GM23338 (cell line): ENCODE measurements at regions not wholly inside any gene's neighbourhood (a gene's known extent, or its start where the extent isn't known, plus 50 kb on each side); places are given as distances from the start of the nearest gene placed in this dataset.

Experiments used
- ATAC-seq: fragments of 200-7000 bp; cut with Tn5 transposase; 3 replicates; pipeline ENCODE4 v1.9.1; 2020
- DNase-seq: peaks from one replicate; pipeline ENCODE4 v3.0.0-alpha.2; 2015; ENCODE audit warnings: low spot score
- H2AFZ ChIP-seq: fragments of 200-600 bp; sonication (generic); 2 replicates; pipeline ENCODE4 v1.8.0; 2016; ENCODE audit warnings: antibody characterized with exemption, mild to moderate bottlenecking, moderate library complexity
- H3F3A ChIP-seq: fragments of 200-600 bp; sonication (generic); replicated peaks from 2 replicates; pipeline ENCODE4 v1.8.0; 2017; ENCODE audit warnings: antibody characterized with exemption, mixed run types, low read depth
- H3K27ac ChIP-seq: fragments of 200-600 bp; sonication (generic); 2 replicates; pipeline ENCODE4 v1.6.1; 2016; ENCODE audit warnings: low read depth
- H3K27me3 ChIP-seq: fragments of 200-600 bp; sonication (generic); 2 replicates; pipeline ENCODE4 v1.8.0; 2016; ENCODE audit warnings: mild to moderate bottlenecking, mixed run types, moderate library complexity; ENCODE audit not compliant: insufficient read depth
- H3K36me3 ChIP-seq: fragments of 200-600 bp; sonication (generic); 2 replicates; pipeline ENCODE4 v1.8.0; 2016; ENCODE audit warnings: mild to moderate bottlenecking; ENCODE audit not compliant: insufficient read depth
- H3K4me1 ChIP-seq: fragments of 200-600 bp; sonication (generic); 2 replicates; pipeline ENCODE4 v1.8.0; 2016; ENCODE audit warnings: mild to moderate bottlenecking, moderate library complexity; ENCODE audit not compliant: insufficient read depth
- H3K4me2 ChIP-seq: fragments of 200-600 bp; sonication (generic); 2 replicates; pipeline ENCODE4 v1.7.1; 2017; ENCODE audit warnings: mixed run types
- H3K4me3 ChIP-seq: fragments of 200-600 bp; sonication (generic); 2 replicates; pipeline ENCODE4 v1.6.1; 2016; ENCODE audit warnings: mixed run types
- H3K79me2 ChIP-seq: fragments of 200-600 bp; sonication (generic); replicated peaks from 2 replicates; pipeline ENCODE4 v1.8.0; 2017; ENCODE audit warnings: mild to moderate bottlenecking; ENCODE audit not compliant: insufficient read depth
- H3K9me2 ChIP-seq: fragments of 200-600 bp; sonication (generic); 2 replicates; pipeline ENCODE4 v1.8.0; 2017; ENCODE audit not compliant: insufficient read depth
- H4K20me1 ChIP-seq: fragments of 200-600 bp; sonication (generic); replicated peaks from 2 replicates; pipeline ENCODE4 v1.8.0; 2017; ENCODE audit warnings: mild to moderate bottlenecking; ENCODE audit not compliant: insufficient read depth
- H3K27ac Mint-ChIP-seq: 2 replicates; pipeline ENCODE4 v1.8.0; 2020; ENCODE audit warnings: inconsistent platforms, mild to moderate bottlenecking, moderate library complexity, mixed read lengths
- H3K27me3 Mint-ChIP-seq: 3 replicates; pipeline ENCODE4 v1.8.0; 2022; ENCODE audit warnings: low read depth, mild to moderate bottlenecking, moderate library complexity, mixed read lengths, inconsistent platforms; ENCODE audit not compliant: insufficient read depth, poor library complexity
- H3K36me3 Mint-ChIP-seq: 3 replicates; pipeline ENCODE4 v1.8.0; 2021; ENCODE audit warnings: low read depth, mild to moderate bottlenecking, inconsistent platforms, moderate library complexity, mixed read lengths
- H3K4me1 Mint-ChIP-seq: 3 replicates; pipeline ENCODE4 v1.8.0; 2020; ENCODE audit warnings: mild to moderate bottlenecking, inconsistent platforms, mixed read lengths
- H3K4me3 Mint-ChIP-seq: 3 replicates; pipeline ENCODE4 v1.8.0; 2021; ENCODE audit warnings: moderate library complexity, mild to moderate bottlenecking, inconsistent platforms, mixed read lengths
- H3K9me3 Mint-ChIP-seq: 3 replicates; pipeline ENCODE4 v1.8.0; 2020; ENCODE audit warnings: moderate library complexity, mild to moderate bottlenecking, inconsistent platforms, mixed read lengths
- CREB1 ChIP-seq: fragments of 250-450 bp; sonication (Bioruptor Pico); IDR thresholded peaks from 2 replicates; pipeline ENCODE4 v1.5.0; 2020; ENCODE audit warnings: low read depth, mild to moderate bottlenecking, moderate library complexity
- EZH2 ChIP-seq: fragments of 200-600 bp; sonication (generic); IDR thresholded peaks from one replicate; pipeline ENCODE4 v1.8.0; 2017; ENCODE audit warnings: antibody characterized with exemption, mild to moderate bottlenecking, low read depth; ENCODE audit not compliant: unreplicated experiment
- EZH2phosphoT487 ChIP-seq: fragments of 200-600 bp; sonication (generic); IDR thresholded peaks from one replicate; pipeline ENCODE4 v1.8.1; 2018; ENCODE audit warnings: antibody characterized with exemption; ENCODE audit not compliant: unreplicated experiment
- JUNB ChIP-seq: IDR thresholded peaks from one replicate; pipeline ENCODE4 v1.6.1; 2016; ENCODE audit warnings: antibody characterized with exemption; ENCODE audit not compliant: unreplicated experiment
- NANOG ChIP-seq: IDR thresholded peaks from 2 replicates; pipeline ENCODE4 v1.6.1; 2016; ENCODE audit warnings: antibody characterized with exemption, borderline replicate concordance
- POLR2AphosphoS5 ChIP-seq: IDR thresholded peaks from 2 replicates; pipeline ENCODE4 v1.6.1; 2016; ENCODE audit warnings: antibody characterized with exemption, low read depth
- STAT1 ChIP-seq: IDR thresholded peaks from one replicate; pipeline ENCODE4 v1.6.1; 2016; ENCODE audit warnings: antibody characterized with exemption; ENCODE audit not compliant: unreplicated experiment
- ZNF114 ChIP-seq: fragments of 250-450 bp; sonication (Bioruptor Pico); IDR thresholded peaks from 2 replicates; pipeline ENCODE4 v1.5.0; 2020; ENCODE audit warnings: mild to moderate bottlenecking, moderate library complexity
- ZNF331 ChIP-seq: fragments of 250-450 bp; sonication (Bioruptor Pico); IDR thresholded peaks from 2 replicates; pipeline ENCODE4 v1.5.0; 2020; ENCODE audit warnings: low read depth, mild to moderate bottlenecking, moderate library complexity
- TF ChIP-seq, protein P1 (sequence below): IDR thresholded peaks from one replicate; pipeline ENCODE4 v1.6.1; 2018; ENCODE audit warnings: antibody characterized with exemption; ENCODE audit not compliant: unreplicated experiment
- TF ChIP-seq, protein P2 (sequence below): fragments of 250-450 bp; sonication (Bioruptor Pico); IDR thresholded peaks from 2 replicates; pipeline ENCODE4 v1.5.0; 2020; ENCODE audit warnings: mild to moderate bottlenecking, moderate library complexity
- TF ChIP-seq, protein P3 (sequence below), 2 experiments: fragments of 200-600 bp in 1 of 2; sonication (generic) in 1 of 2; conservative IDR thresholded peaks; 2 replicates each; pipeline versions ENCODE4 v1.5.1 to v1.6.1; 2016 to 2017; ENCODE audit warnings: antibody characterized with exemption in 2 of 2, low read depth in 2 of 2, mild to moderate bottlenecking in 2 of 2, moderate library complexity in 1 of 2
- TF ChIP-seq, protein P4 (sequence below): IDR thresholded peaks from 2 replicates; pipeline ENCODE4 v1.6.1; 2016; ENCODE audit warnings: antibody characterized with exemption

DNA sequence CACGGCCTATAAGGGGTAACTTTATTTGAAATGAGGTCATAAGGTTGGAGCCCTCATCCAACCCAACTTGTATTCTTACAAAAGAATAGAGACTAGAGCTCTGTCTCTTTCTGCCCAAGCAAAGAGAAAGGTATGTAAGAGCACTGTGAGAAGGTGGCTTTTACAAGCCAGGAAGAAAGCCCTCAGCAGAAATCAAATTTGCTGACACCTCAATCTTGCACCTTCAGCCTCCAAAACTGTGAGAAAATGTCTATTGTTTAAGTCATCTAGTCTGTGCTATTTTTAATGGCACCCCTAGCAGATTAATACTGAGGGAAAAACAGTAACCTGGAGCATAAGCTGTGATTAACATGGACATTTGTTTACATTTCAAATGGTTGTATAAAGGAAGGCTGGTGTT is 860.7 kb downstream of the PCDH7 start:
- H4K20me1 ChIP-seq: no peaks in the 10 kb centered on the region
- no peak overlapping the region for H3K27ac Mint-ChIP-seq
- H2AFZ ChIP-seq: no peak overlapping the region; the same call in 1 of the 2 replicates
- H3K4me1 Mint-ChIP-seq: peaks cover 9% of the 10 kb centered on the region
- H3K27me3 ChIP-seq: no peaks in the 10 kb centered on the region
- H3K9me3 Mint-ChIP-seq: no peaks in the 10 kb centered on the region
- TF ChIP-seq POLR2AphosphoS5: no peak
- TF ChIP-seq, protein P1, sequence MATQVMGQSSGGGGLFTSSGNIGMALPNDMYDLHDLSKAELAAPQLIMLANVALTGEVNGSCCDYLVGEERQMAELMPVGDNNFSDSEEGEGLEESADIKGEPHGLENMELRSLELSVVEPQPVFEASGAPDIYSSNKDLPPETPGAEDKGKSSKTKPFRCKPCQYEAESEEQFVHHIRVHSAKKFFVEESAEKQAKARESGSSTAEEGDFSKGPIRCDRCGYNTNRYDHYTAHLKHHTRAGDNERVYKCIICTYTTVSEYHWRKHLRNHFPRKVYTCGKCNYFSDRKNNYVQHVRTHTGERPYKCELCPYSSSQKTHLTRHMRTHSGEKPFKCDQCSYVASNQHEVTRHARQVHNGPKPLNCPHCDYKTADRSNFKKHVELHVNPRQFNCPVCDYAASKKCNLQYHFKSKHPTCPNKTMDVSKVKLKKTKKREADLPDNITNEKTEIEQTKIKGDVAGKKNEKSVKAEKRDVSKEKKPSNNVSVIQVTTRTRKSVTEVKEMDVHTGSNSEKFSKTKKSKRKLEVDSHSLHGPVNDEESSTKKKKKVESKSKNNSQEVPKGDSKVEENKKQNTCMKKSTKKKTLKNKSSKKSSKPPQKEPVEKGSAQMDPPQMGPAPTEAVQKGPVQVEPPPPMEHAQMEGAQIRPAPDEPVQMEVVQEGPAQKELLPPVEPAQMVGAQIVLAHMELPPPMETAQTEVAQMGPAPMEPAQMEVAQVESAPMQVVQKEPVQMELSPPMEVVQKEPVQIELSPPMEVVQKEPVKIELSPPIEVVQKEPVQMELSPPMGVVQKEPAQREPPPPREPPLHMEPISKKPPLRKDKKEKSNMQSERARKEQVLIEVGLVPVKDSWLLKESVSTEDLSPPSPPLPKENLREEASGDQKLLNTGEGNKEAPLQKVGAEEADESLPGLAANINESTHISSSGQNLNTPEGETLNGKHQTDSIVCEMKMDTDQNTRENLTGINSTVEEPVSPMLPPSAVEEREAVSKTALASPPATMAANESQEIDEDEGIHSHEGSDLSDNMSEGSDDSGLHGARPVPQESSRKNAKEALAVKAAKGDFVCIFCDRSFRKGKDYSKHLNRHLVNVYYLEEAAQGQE: no peak
- no peak for TF ChIP-seq STAT1
- TF ChIP-seq JUNB: no peak
- no peak for TF ChIP-seq CREB1 (CRISPR knock-in tag)
- no peak for TF ChIP-seq EZH2
- TF ChIP-seq EZH2phosphoT487: no peak
- TF ChIP-seq, protein P2, sequence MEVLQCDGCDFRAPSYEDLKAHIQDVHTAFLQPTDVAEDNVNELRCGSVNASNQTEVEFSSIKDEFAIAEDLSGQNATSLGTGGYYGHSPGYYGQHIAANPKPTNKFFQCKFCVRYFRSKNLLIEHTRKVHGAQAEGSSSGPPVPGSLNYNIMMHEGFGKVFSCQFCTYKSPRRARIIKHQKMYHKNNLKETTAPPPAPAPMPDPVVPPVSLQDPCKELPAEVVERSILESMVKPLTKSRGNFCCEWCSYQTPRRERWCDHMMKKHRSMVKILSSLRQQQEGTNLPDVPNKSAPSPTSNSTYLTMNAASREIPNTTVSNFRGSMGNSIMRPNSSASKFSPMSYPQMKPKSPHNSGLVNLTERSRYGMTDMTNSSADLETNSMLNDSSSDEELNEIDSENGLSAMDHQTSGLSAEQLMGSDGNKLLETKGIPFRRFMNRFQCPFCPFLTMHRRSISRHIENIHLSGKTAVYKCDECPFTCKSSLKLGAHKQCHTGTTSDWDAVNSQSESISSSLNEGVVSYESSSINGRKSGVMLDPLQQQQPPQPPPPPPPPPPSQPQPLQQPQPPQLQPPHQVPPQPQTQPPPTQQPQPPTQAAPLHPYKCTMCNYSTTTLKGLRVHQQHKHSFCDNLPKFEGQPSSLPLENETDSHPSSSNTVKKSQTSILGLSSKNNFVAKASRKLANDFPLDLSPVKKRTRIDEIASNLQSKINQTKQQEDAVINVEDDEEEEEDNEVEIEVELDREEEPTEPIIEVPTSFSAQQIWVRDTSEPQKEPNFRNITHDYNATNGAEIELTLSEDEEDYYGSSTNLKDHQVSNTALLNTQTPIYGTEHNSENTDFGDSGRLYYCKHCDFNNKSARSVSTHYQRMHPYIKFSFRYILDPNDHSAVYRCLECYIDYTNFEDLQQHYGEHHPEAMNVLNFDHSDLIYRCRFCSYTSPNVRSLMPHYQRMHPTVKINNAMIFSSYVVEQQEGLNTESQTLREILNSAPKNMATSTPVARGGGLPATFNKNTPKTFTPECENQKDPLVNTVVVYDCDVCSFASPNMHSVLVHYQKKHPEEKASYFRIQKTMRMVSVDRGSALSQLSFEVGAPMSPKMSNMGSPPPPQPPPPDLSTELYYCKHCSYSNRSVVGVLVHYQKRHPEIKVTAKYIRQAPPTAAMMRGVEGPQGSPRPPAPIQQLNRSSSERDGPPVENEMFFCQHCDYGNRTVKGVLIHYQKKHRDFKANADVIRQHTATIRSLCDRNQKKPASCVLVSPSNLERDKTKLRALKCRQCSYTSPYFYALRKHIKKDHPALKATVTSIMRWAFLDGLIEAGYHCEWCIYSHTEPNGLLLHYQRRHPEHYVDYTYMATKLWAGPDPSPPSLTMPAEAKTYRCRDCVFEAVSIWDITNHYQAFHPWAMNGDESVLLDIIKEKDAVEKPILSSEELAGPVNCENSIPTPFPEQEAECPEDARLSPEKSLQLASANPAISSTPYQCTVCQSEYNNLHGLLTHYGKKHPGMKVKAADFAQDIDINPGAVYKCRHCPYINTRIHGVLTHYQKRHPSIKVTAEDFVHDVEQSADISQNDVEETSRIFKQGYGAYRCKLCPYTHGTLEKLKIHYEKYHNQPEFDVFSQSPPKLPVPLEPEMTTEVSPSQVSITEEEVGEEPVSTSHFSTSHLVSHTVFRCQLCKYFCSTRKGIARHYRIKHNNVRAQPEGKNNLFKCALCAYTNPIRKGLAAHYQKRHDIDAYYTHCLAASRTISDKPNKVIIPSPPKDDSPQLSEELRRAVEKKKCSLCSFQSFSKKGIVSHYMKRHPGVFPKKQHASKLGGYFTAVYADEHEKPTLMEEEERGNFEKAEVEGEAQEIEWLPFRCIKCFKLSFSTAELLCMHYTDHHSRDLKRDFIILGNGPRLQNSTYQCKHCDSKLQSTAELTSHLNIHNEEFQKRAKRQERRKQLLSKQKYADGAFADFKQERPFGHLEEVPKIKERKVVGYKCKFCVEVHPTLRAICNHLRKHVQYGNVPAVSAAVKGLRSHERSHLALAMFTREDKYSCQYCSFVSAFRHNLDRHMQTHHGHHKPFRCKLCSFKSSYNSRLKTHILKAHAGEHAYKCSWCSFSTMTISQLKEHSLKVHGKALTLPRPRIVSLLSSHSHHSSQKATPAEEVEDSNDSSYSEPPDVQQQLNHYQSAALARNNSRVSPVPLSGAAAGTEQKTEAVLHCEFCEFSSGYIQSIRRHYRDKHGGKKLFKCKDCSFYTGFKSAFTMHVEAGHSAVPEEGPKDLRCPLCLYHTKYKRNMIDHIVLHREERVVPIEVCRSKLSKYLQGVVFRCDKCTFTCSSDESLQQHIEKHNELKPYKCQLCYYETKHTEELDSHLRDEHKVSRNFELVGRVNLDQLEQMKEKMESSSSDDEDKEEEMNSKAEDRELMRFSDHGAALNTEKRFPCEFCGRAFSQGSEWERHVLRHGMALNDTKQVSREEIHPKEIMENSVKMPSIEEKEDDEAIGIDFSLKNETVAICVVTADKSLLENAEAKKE: no peak
- no peak for TF ChIP-seq ZNF114 (CRISPR knock-in tag)
- TF ChIP-seq, protein P3, sequence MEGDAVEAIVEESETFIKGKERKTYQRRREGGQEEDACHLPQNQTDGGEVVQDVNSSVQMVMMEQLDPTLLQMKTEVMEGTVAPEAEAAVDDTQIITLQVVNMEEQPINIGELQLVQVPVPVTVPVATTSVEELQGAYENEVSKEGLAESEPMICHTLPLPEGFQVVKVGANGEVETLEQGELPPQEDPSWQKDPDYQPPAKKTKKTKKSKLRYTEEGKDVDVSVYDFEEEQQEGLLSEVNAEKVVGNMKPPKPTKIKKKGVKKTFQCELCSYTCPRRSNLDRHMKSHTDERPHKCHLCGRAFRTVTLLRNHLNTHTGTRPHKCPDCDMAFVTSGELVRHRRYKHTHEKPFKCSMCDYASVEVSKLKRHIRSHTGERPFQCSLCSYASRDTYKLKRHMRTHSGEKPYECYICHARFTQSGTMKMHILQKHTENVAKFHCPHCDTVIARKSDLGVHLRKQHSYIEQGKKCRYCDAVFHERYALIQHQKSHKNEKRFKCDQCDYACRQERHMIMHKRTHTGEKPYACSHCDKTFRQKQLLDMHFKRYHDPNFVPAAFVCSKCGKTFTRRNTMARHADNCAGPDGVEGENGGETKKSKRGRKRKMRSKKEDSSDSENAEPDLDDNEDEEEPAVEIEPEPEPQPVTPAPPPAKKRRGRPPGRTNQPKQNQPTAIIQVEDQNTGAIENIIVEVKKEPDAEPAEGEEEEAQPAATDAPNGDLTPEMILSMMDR (conservative IDR thresholded peaks at IDR 0.05; ENCODE audit: low read depth in 2 of 2): no peak
- TF ChIP-seq ZNF331 (CRISPR knock-in tag): no peak
- TF ChIP-seq, protein P4, sequence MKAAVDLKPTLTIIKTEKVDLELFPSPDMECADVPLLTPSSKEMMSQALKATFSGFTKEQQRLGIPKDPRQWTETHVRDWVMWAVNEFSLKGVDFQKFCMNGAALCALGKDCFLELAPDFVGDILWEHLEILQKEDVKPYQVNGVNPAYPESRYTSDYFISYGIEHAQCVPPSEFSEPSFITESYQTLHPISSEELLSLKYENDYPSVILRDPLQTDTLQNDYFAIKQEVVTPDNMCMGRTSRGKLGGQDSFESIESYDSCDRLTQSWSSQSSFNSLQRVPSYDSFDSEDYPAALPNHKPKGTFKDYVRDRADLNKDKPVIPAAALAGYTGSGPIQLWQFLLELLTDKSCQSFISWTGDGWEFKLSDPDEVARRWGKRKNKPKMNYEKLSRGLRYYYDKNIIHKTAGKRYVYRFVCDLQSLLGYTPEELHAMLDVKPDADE: no peak
- TF ChIP-seq NANOG: no peak
- ATAC-seq (no peak), DNase-seq (no peak)
- no peaks in the 10 kb centered on the region for H3K27me3 Mint-ChIP-seq
- no peak overlapping the region for H3K4me3 Mint-ChIP-seq
- no peaks in the 10 kb centered on the region for H3K36me3 ChIP-seq
- no peaks in the 10 kb centered on the region; the same call in none of the 2 replicates for H3K4me1 ChIP-seq
- H3K9me2 ChIP-seq: no peaks in the 10 kb centered on the region
- no peaks in the 10 kb centered on the region for H3F3A ChIP-seq
- no peak overlapping the region for H3K4me3 ChIP-seq
- H3K27ac ChIP-seq: no peak overlapping the region
- H3K4me2 ChIP-seq: no peak overlapping the region
- H3K79me2 ChIP-seq: no peaks in the 10 kb centered on the region
- H3K36me3 Mint-ChIP-seq: no peaks in the 10 kb centered on the region
